Vagina (tissue), 2 donors: ENCODE measurements at regions not wholly inside any gene's neighbourhood (a gene's known extent, or its start where the extent isn't known, plus 50 kb on each side); places are given as distances from the start of the nearest gene placed in this dataset.

ENCODE experiments used
- DNase-seq, 2 donors: peaks; one replicate each; pipeline ENCODE4 v3.0.0-alpha.2; 2017; ENCODE audit errors: extremely low spot score in 2 of 2
- H3K27ac ChIP-seq: fragments of 200-600 bp; sonication (generic); one replicate; pipeline ENCODE4 v1.5.1; 2019
- H3K27me3 ChIP-seq: fragments of 200-600 bp; sonication (generic); one replicate; pipeline ENCODE4 v1.5.1; 2019
- H3K36me3 ChIP-seq, 2 donors: fragments of 200-600 bp; sonication (generic); one replicate each; pipeline ENCODE4 v1.5.1; 2017 to 2019
- H3K4me1 ChIP-seq: fragments of 200-600 bp; sonication (generic); one replicate; pipeline ENCODE4 v1.5.1; 2019
- H3K4me3 ChIP-seq, 2 donors: fragments of 200-600 bp; sonication (generic); 1 replicate in 1 of 2; 2 replicates in 1 of 2; pipeline ENCODE4 v1.5.1; 2016 to 2019
- H3K9me3 ChIP-seq: fragments of 200-600 bp; sonication (generic); one replicate; pipeline ENCODE4 v1.5.1; 2019
- CTCF ChIP-seq, 3 experiments: fragments of 450-650 bp in 2 of 3; fragments of 200-600 bp in 1 of 3; sonication (generic) in 1 of 3; IDR thresholded peaks; one replicate each; pipeline ENCODE4 v1.5.1; 2017 to 2019; ENCODE audit warnings: antibody characterized with exemption in 3 of 3, mild to moderate bottlenecking in 2 of 3, moderate library complexity in 2 of 3
- POLR2A ChIP-seq, 2 donors: fragments of 450-650 bp; IDR thresholded peaks; one replicate each; pipeline ENCODE4 v1.6.1; 2017; ENCODE audit warnings: antibody characterized with exemption in 2 of 2, mild to moderate bottlenecking in 2 of 2, moderate library complexity in 2 of 2
- POLR2AphosphoS5 ChIP-seq, 2 donors: sonication (generic); formaldehyde crosslinking; IDR thresholded peaks; one replicate each; pipeline ENCODE4 v1.9.0; 2017; ENCODE audit warnings: antibody characterized with exemption in 2 of 2, mild to moderate bottlenecking in 2 of 2, low read depth in 1 of 2; ENCODE audit not compliant: insufficient read depth in 1 of 2
- intact Hi-C: fragments of 100-400 bp; cut with DNase I; formaldehyde crosslinking; loops from one replicate; pipeline ENCODE4 v1.15.1; 2023

GRCh38 chr12:78419513-78419912 lies 445.1 kb upstream of the SYT1 start:
- Histone ChIP-seq H3K27ac (no peak overlapping the region), H3K27me3 (no peaks in the 10 kb centered on the region), H3K4me3 (no peak overlapping the region), H3K36me3 (no peaks in the 10 kb centered on the region), H3K4me1 (no peaks in the 10 kb centered on the region), H3K9me3 (no peaks in the 10 kb centered on the region)
- no peak for DNase-seq
- TF ChIP-seq CTCF (IDR thresholded peaks at IDR 0.05) = no peak
- no peak for TF ChIP-seq POLR2AphosphoS5 (IDR thresholded peaks at IDR 0.05; ENCODE audit: insufficient read depth in 1 of 2, low read depth in 1 of 2)
- no peak for TF ChIP-seq POLR2A (IDR thresholded peaks at IDR 0.05)
- intact Hi-C loops = no loop called here

DNA sequence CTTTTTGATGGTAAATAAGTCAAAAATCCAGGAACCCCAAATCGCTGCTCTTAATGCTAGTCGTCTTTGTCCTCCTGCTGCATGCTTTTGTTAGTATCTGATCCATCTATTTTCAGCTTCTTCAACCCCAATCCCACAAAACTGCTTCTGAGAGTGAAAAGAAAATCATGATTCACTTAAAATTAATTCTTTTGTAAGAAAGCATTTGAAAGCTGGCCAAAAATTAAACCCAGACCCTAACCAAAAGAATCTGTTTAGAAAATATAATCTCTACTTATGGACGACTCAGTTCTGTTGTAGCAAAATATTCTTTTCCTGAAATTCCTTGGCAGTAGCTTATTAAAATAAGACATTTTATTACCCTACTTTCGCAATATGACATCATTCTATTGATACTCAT lies 443.6 kb upstream of the SYT1 start:
- intact Hi-C loops = no loop called here
- H3K36me3 ChIP-seq = no peaks in the 10 kb centered on the region
- no peak overlapping the region for H3K27ac ChIP-seq
- H3K4me1 ChIP-seq = no peaks in the 10 kb centered on the region
- no peaks in the 10 kb centered on the region for H3K27me3 ChIP-seq
- no peak for DNase-seq
- no peak for TF ChIP-seq POLR2A (IDR thresholded peaks at IDR 0.05)
- no peak for TF ChIP-seq CTCF (IDR thresholded peaks at IDR 0.05)
- no peak for TF ChIP-seq POLR2AphosphoS5 (IDR thresholded peaks at IDR 0.05; ENCODE audit: insufficient read depth in 1 of 2, low read depth in 1 of 2)
- no peak overlapping the region for H3K4me3 ChIP-seq
- H3K9me3 ChIP-seq = no peaks in the 10 kb centered on the region

GRCh38 chr12:78430551-78430950 lies 434.0 kb upstream of the SYT1 start:
- Histone ChIP-seq H3K4me3 (no peak overlapping the region), H3K4me1 (no peaks in the 10 kb centered on the region), H3K27ac (no peak overlapping the region), H3K27me3 (no peaks in the 10 kb centered on the region), H3K9me3 (no peaks in the 10 kb centered on the region), H3K36me3 (no peaks in the 10 kb centered on the region)
- no peak for DNase-seq
- intact Hi-C loops = no loop called here
- TF ChIP-seq POLR2A (IDR thresholded peaks at IDR 0.05) (no peak), CTCF (IDR thresholded peaks at IDR 0.05) (no peak), POLR2AphosphoS5 (IDR thresholded peaks at IDR 0.05; ENCODE audit: insufficient read depth in 1 of 2, low read depth in 1 of 2) (no peak)

- H3K9me3 ChIP-seq = no peaks in the 10 kb centered on the region
- intact Hi-C loops = no loop called here
- no peaks in the 10 kb centered on the region for H3K4me1 ChIP-seq
- H3K27ac ChIP-seq = no peak overlapping the region
- DNase-seq = no peak
- no peak for TF ChIP-seq CTCF (IDR thresholded peaks at IDR 0.05)
- TF ChIP-seq POLR2A (IDR thresholded peaks at IDR 0.05) = no peak
- no peak for TF ChIP-seq POLR2AphosphoS5 (IDR thresholded peaks at IDR 0.05; ENCODE audit: insufficient read depth in 1 of 2, low read depth in 1 of 2)
- no peaks in the 10 kb centered on the region for H3K36me3 ChIP-seq
- no peak overlapping the region for H3K4me3 ChIP-seq
- no peaks in the 10 kb centered on the region for H3K27me3 ChIP-seq
Observed at GRCh38 chr12:78431931-78432330, 432.6 kb upstream of the SYT1 start.

DNA sequence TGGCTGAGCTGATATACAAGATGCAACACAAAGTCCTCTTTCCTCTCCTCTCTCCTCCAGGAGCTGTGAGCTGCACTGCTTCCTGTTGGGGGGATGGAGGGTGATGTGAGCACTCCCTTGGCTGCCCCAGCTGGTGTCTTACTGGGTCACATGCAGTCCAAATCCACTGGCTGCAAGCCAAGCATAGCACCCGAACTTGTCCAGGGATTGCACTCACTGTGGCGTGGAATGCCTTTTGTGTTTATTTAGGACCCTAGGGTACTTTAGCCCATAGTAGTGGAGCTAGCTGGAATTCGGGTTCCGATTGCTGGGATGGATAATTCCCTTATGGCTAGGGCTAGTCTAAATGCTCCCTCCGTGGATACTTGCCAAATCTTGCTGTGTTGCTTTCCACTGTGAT lies 424.9 kb upstream of the SYT1 start:
- no peak for TF ChIP-seq CTCF (IDR thresholded peaks at IDR 0.05)
- intact Hi-C loops = no loop called here
- Histone ChIP-seq H3K27ac (no peak overlapping the region), H3K4me1 (no peaks in the 10 kb centered on the region), H3K36me3 (no peaks in the 10 kb centered on the region), H3K27me3 (no peaks in the 10 kb centered on the region), H3K9me3 (no peaks in the 10 kb centered on the region), H3K4me3 (no peak overlapping the region)
- DNase-seq = no peak
